Peyer's patch (tissue), 4 donors: ENCODE measurements at regions not wholly inside any gene's neighbourhood (a gene's known extent, or its start where the extent isn't known, plus 50 kb on each side); places are given as distances from the start of the nearest gene placed in this dataset.

ENCODE experiments used
- CTCF ChIP-seq, 6 experiments: fragments of 450-650 bp in 4 of 6; fragments of 200-600 bp in 2 of 6; sonication (generic) in 1 of 6; IDR thresholded peaks; one replicate each; pipeline ENCODE4 v1.5.1; 2017 to 2019; ENCODE audit warnings: antibody characterized with exemption in 6 of 6, mild to moderate bottlenecking in 3 of 6, moderate library complexity in 1 of 6
- POLR2A ChIP-seq, 2 donors: fragments of 450-650 bp; IDR thresholded peaks; one replicate each; pipeline ENCODE4 v1.5.1; 2017; ENCODE audit warnings: antibody characterized with exemption in 2 of 2, mild to moderate bottlenecking in 2 of 2, moderate library complexity in 2 of 2

GRCh38 chr21:33971492-33972013, 55.9 kb upstream of the ATP5PO start:
- TF ChIP-seq CTCF (IDR thresholded peaks at IDR 0.05): no peak
- no peak for TF ChIP-seq POLR2A (IDR thresholded peaks at IDR 0.05)
